AG04449 (cell line): ENCODE measurements at regions not wholly inside any gene's neighbourhood (a gene's known extent, or its start where the extent isn't known, plus 50 kb on each side); places are given as distances from the start of the nearest gene placed in this dataset.

Experiments used
- CTCF ChIA-PET: fragments of 350-600 bp; formaldehyde crosslinking; extraction: SDS; loops from one replicate; lab custom pipeline; 2021; ENCODE audit warnings: antibody characterized with exemption; lab: Yijun Ruan, JAX
- POLR2A ChIA-PET: fragments of 400-600, 350-600 bp; formaldehyde crosslinking; extraction: SDS; loops from one replicate; lab custom pipeline; 2020; ENCODE audit warnings: antibody characterized with exemption, inconsistent platforms; lab: Yijun Ruan, JAX
- DNase-seq: peaks from one replicate; pipeline ENCODE4 v3.0.0-alpha.2; 2010; ENCODE audit warnings: low read depth, low spot score
- H3K4me3 ChIP-seq: 2 replicates; pipeline ENCODE4 v1.5.1; 2011; ENCODE audit warnings: low read depth, mild to moderate bottlenecking, control low read depth, low read length
- TF ChIP-seq, protein P1 (sequence below): IDR thresholded peaks from one replicate; pipeline ENCODE4 v1.5.1; 2011; ENCODE audit warnings: mild to moderate bottlenecking, moderate library complexity, low read length, control low read depth, inconsistent platforms; ENCODE audit not compliant: insufficient read depth; ENCODE audit errors: missing control alignments

DNA sequence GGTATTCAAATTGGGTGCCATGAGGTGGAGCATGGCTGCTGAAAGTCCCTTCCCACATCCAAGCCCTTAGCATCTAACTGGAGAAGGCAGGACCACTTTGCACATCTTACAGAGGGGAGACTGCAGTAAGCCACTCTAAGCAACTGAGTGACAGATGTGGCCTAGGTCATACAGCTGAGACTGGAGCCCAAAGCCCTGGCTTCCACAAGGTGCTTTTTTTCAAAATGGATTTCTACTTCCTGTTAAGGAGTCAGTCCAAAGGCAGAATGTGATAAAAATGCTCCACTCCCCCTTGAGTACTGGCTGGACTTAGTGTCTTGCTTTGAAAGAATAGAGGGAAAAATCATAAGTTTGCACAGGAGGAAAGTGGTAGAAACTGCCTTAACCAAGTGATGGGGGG is 424.0 kb upstream of the SPRED2 start:
- DNase-seq, result no peak
- ChIA-PET POLR2A (no interaction called here), CTCF (no interaction called here)
- TF ChIP-seq, protein P1, sequence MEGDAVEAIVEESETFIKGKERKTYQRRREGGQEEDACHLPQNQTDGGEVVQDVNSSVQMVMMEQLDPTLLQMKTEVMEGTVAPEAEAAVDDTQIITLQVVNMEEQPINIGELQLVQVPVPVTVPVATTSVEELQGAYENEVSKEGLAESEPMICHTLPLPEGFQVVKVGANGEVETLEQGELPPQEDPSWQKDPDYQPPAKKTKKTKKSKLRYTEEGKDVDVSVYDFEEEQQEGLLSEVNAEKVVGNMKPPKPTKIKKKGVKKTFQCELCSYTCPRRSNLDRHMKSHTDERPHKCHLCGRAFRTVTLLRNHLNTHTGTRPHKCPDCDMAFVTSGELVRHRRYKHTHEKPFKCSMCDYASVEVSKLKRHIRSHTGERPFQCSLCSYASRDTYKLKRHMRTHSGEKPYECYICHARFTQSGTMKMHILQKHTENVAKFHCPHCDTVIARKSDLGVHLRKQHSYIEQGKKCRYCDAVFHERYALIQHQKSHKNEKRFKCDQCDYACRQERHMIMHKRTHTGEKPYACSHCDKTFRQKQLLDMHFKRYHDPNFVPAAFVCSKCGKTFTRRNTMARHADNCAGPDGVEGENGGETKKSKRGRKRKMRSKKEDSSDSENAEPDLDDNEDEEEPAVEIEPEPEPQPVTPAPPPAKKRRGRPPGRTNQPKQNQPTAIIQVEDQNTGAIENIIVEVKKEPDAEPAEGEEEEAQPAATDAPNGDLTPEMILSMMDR, result no peak
- H3K4me3 ChIP-seq, result no peak overlapping the region

DNA sequence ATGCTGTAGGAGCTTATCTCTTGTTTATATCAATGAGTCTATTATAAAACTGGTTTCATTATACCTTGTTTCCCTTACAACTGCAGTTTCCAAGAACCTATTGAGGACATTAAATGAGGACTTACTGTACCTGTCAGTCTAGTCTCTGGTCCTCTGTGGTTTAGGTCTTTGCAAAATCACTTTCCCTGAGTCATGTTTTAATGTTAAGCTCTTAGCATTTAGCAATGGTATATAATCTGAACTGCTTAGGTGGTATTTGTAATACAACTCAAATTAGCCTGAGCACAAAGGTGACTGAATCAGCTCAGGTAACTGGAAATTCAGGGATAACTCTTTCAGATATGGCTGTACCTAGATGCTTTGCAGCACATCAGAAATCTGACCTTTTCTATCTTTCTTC is 418.3 kb upstream of the SPRED2 start:
- CTCF ChIA-PET, result no interaction called here
- TF ChIP-seq, protein P1, result no peak
- POLR2A ChIA-PET, result no interaction called here
- H3K4me3 ChIP-seq, result no peak overlapping the region
- DNase-seq, result no peak

DNA sequence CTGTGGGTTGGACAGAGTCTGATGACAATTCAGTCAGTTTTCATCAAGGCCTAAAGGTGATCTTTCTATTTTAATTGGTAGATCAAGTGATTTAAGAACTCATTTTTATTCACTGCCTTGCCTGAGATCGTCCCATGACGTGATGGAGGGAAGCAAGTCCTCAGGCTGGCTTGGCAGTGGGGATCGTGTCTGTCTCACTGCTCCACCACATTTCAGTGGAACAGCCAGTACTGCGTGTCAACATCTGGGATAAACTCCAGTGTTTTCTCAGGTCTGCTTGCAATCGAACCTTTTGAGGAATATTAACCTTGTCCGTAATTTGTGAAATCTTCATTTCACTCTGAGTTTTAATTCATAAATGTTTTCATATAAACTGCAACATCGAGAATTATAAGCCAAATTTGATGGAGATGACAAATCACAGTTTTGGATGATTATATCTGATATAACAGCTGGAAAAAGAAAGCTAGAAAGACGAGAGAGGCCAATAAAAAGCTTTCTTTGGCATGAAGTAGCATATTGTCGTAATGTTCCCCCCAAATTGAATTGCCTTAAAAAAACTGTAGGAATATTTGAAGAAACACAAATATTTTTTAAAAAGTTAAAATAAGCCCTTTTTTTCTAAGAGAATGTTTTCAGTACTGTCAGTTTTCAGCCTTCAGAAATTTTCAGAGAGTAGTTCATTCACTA is 414.7 kb upstream of the SPRED2 start:
- H3K4me3 ChIP-seq, result no peak overlapping the region
- DNase-seq, result no peak
- TF ChIP-seq, protein P1, result no peak
- POLR2A ChIA-PET, result no interaction called here
- CTCF ChIA-PET, result interaction anchor here (1.0 kb wide), 1 partner anchor 207 kb away, joined by 3 read pairs; no protein-coding TSS in a partner anchor

DNA sequence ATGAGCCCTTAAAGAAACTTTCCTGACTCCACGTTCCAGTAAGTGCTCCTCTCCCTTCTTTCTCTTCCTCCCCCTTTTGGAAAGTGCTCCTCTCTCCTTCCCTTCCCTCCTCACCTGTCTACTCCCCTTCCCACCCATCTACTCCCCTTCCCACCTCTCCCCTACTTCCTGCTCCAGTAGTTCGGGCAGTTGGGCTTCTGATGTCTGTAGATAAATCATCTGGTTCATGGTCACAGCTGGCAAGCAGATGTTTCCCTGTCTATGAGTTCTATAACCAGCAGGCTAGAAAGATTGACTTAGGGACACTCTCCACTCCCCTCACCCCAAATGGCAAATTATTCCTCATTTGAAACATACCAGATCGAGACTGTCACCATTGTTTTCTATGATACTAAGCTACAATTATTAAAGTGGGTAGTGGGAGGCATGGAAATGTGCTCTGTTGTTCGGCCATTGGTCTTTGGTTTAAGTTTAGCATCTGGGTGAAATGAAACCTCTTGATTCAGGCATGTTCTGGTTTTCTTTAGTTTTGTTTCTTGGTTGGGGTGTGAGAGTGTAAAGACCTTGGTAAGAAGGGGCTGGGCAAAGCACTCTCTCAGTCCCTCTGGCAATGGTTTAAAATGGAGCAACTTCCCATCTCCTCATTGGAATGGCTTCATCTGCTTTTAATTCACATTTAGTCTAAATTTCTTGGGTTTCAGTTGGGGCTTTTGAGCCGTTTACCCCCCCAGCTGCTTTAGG is 413.2 kb upstream of the SPRED2 start:
- CTCF ChIA-PET, result no interaction called here
- POLR2A ChIA-PET, result no interaction called here
- H3K4me3 ChIP-seq, result no peak overlapping the region
- TF ChIP-seq, protein P1, result no peak
- DNase-seq, result no peak

DNA sequence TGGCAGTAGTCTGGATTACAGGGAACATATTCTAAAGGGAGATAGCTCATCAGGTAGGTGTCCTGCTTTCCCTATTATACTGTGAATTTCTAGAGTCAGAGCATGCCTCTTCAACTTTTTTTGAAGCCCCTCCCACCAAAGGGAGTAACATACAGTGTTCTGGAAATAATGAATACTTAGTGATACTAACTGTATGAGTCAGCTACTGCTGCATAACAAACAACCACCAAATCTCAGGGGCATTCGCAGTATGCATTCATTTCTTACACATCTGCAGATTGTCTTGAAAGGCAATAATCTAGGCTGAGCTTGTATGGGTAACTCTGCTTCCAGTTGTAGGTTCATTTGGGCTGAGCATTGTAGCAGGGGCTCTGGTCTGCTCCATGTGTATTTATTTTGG is 409.7 kb upstream of the SPRED2 start:
- ChIA-PET POLR2A (no interaction called here), CTCF (no interaction called here)
- TF ChIP-seq, protein P1, result no peak
- DNase-seq, result no peak
- H3K4me3 ChIP-seq, result no peak overlapping the region

DNA sequence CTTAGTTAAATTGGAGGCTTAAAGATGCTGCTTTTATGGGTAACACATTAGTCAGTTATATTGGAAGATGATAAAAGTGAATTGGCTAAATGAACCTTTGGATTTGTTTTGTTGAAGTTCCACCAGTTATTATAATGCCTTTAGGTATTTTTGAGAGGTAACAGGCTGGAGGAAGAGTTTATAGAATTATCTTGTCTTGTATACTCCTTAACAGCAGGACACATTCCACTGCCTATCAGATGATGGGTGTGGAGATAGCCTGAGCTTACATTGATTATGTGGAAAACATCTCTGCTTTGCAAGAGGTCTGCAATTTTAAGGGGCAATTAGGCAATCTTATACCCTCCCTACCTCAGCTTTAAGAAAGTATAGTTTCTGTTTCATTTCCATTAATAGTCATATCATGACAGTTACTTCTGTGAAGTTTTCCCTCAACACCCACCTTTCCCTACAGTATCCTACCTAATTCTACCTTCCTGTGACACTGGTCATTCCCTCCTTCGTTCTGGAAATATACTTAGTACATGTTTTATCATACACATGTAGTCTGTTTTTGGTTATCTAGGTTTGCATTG is 403.7 kb upstream of the SPRED2 start:
- CTCF ChIA-PET, result no interaction called here
- no peak for DNase-seq
- POLR2A ChIA-PET, result no interaction called here
- TF ChIP-seq, protein P1, result no peak
- H3K4me3 ChIP-seq, result no peak overlapping the region
